Tibial nerve (tissue), 4 donors: ENCODE measurements at regions not wholly inside any gene's neighbourhood (a gene's known extent, or its start where the extent isn't known, plus 50 kb on each side); places are given as distances from the start of the nearest gene placed in this dataset.

Experiments used
- DNase-seq, 2 donors: peaks; one replicate each; pipeline ENCODE4 v3.0.0-alpha.2; 2019; ENCODE audit warnings: low spot score in 2 of 2
- H3K27ac ChIP-seq, 4 donors: fragments of 200-600 bp; sonication (generic) in 3 of 4; one replicate each; pipeline ENCODE4 v1.5.1; 2017 to 2019; ENCODE audit warnings: mild to moderate bottlenecking in 1 of 4
- H3K27me3 ChIP-seq, 2 donors: fragments of 200-600 bp; sonication (generic) in 1 of 2; one replicate each; pipeline versions ENCODE4 v1.5.1 to v1.6.0; 2017 to 2019
- H3K36me3 ChIP-seq, 3 donors: fragments of 200-600 bp; sonication (generic); one replicate each; pipeline ENCODE4 v1.5.1; 2018 to 2019
- H3K4me1 ChIP-seq, 4 donors: fragments of 200-600 bp; sonication (generic) in 3 of 4; one replicate each; pipeline ENCODE4 v1.5.1; 2017 to 2019
- H3K4me3 ChIP-seq, 4 donors: fragments of 200-600 bp; sonication (generic) in 3 of 4; one replicate each; pipeline ENCODE4 v1.5.1; 2017 to 2019; ENCODE audit warnings: mild to moderate bottlenecking in 1 of 4, moderate library complexity in 1 of 4
- H3K9me3 ChIP-seq, 4 donors: fragments of 200-600 bp; sonication (generic) in 3 of 4; one replicate each; pipeline ENCODE4 v1.5.1; 2017 to 2019
- EP300 ChIP-seq, 2 donors: sonication (generic); formaldehyde crosslinking; IDR thresholded peaks; one replicate each; pipeline ENCODE4 v1.6.1; 2017; ENCODE audit warnings: antibody characterized with exemption in 2 of 2, mild to moderate bottlenecking in 1 of 2
- POLR2A ChIP-seq, 2 donors: fragments of 450-650 bp; IDR thresholded peaks; one replicate each; pipeline ENCODE4 v1.6.1; 2017; ENCODE audit warnings: antibody characterized with exemption in 2 of 2, mild to moderate bottlenecking in 2 of 2, moderate library complexity in 2 of 2
- WGBS, 2 donors: methylation state at CpG; one replicate each; pipeline ENCODE4 v1.1.5; 2018; 5-methylcytosine and 5-hydroxymethylcytosine counted together
- TF ChIP-seq, protein P1 (sequence below), 5 experiments: fragments of 200-600 bp in 3 of 5; fragments of 450-650 bp in 2 of 5; sonication (generic) in 3 of 5; IDR thresholded peaks; one replicate each; pipeline ENCODE4 v1.5.1; 2016 to 2019; ENCODE audit warnings: antibody characterized with exemption in 5 of 5, mild to moderate bottlenecking in 3 of 5, moderate library complexity in 2 of 5

DNA sequence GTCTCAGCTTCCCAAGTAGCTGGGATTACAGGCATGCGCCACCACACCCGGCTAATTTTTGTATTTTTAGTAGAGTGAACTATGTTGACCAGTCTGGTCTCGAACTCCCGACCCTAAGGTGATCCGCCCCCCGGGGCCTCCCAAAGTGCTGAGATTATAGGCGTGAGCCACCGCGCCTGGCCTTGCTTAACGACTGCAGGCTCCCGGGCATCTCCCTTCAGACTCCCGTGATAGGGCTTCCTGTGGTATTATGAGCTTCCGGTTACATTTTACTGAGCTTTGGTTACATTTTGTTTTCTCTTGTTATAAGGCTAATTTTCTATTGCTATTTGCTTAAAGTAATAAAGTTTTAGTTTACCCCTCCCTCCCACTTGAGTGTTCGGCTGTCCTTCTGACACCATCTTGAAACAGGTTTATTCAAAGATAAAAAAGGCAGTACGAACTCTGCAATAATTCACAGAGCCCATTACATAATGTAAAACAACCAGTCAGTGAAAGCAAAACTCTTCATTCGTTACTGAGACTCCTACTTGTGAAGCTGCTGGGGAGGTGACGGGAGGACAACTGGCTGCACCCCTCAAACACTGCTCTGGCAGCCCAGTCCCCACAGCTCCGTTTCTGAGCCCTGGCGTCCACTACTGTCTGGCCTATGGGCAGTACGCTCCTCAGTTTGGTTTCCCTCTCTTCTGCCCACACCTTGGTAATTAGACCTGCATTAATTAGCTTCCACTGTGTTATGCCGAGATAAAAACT lies 795.7 kb upstream of the SLIT2 start:
- Histone ChIP-seq H3K9me3 (no peaks in the 10 kb centered on the region), H3K27ac (no peak overlapping the region), H3K36me3 (no peaks in the 10 kb centered on the region), H3K27me3 (no peaks in the 10 kb centered on the region), H3K4me3 (no peak overlapping the region), H3K4me1 (no peaks in the 10 kb centered on the region)
- DNase-seq, result no peak
- WGBS, 2 donors, result 88 to 92% methylated on average over 21 of the region's 21 CpGs
- TF ChIP-seq POLR2A (IDR thresholded peaks at IDR 0.05), result no peak
- TF ChIP-seq EP300 (IDR thresholded peaks at IDR 0.05), result no peak
- TF ChIP-seq, protein P1, sequence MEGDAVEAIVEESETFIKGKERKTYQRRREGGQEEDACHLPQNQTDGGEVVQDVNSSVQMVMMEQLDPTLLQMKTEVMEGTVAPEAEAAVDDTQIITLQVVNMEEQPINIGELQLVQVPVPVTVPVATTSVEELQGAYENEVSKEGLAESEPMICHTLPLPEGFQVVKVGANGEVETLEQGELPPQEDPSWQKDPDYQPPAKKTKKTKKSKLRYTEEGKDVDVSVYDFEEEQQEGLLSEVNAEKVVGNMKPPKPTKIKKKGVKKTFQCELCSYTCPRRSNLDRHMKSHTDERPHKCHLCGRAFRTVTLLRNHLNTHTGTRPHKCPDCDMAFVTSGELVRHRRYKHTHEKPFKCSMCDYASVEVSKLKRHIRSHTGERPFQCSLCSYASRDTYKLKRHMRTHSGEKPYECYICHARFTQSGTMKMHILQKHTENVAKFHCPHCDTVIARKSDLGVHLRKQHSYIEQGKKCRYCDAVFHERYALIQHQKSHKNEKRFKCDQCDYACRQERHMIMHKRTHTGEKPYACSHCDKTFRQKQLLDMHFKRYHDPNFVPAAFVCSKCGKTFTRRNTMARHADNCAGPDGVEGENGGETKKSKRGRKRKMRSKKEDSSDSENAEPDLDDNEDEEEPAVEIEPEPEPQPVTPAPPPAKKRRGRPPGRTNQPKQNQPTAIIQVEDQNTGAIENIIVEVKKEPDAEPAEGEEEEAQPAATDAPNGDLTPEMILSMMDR (IDR thresholded peaks at IDR 0.05), result no peak

DNA sequence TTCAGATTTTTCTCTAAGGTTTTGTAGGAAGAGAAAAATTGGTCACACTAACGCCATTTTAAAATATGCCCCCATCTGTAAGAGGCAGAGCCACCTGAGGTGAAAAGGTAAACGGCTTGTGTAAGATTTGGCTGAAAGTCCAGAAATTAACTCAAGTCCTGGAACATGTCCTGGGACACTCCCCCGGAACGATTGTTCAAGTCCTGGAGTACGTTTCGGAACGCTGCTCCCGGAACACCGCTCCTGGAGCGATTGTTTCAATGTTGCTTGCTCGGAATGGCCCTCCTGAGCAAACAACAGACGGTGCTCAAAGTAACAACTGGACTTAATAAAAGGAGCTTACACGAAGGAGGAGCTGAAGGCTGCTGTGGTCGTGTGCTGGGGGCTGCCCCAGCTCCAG lies 796.5 kb upstream of the SLIT2 start:
- WGBS, 2 donors, result 81 to 87% methylated on average over 14 of the region's 14 CpGs
- Histone ChIP-seq H3K4me1 (no peaks in the 10 kb centered on the region), H3K27ac (no peak overlapping the region), H3K36me3 (no peaks in the 10 kb centered on the region), H3K4me3 (peak overlapping the region in 1 of 4 donors; percentile 13), H3K27me3 (no peaks in the 10 kb centered on the region), H3K9me3 (no peaks in the 10 kb centered on the region)
- TF ChIP-seq EP300 (IDR thresholded peaks at IDR 0.05), result no peak
- TF ChIP-seq, protein P1 (IDR thresholded peaks at IDR 0.05), result no peak
- DNase-seq, result no peak

DNA sequence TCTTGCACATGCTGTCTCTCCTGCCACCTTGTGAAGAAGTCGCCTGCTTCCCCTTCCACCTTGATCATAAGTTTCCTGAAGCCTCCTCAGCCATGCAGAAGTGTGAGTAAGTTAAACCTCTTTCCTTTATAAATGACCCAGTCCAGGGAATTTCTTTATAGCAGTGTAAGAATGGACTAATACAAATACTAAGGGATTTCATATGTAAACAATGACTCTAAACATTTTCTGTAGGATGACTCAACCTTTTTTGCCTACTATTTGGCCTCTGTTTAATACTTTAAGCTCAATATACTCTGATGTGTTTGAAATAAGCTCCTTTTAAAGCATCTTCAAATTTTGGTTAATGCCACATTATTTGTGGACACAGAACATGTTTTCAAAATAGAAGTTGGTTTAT lies 813.5 kb upstream of the SLIT2 start:
- TF ChIP-seq EP300 (IDR thresholded peaks at IDR 0.05) (no peak), POLR2A (IDR thresholded peaks at IDR 0.05) (no peak)
- TF ChIP-seq, protein P1 (IDR thresholded peaks at IDR 0.05), result no peak
- 81 to 96% methylated on average over 1 of the region's 1 CpG for WGBS, 2 donors
- no peaks in the 10 kb centered on the region for H3K27me3 ChIP-seq
- no peak overlapping the region for H3K27ac ChIP-seq
- H3K4me3 ChIP-seq, result no peak overlapping the region
- no peak for DNase-seq
- no peaks in the 10 kb centered on the region for H3K36me3 ChIP-seq
- H3K4me1 ChIP-seq, result no peaks in the 10 kb centered on the region
- H3K9me3 ChIP-seq, result peaks cover 0 to 22% (median 0%) of the 10 kb centered on the region in 4 donors

DNA sequence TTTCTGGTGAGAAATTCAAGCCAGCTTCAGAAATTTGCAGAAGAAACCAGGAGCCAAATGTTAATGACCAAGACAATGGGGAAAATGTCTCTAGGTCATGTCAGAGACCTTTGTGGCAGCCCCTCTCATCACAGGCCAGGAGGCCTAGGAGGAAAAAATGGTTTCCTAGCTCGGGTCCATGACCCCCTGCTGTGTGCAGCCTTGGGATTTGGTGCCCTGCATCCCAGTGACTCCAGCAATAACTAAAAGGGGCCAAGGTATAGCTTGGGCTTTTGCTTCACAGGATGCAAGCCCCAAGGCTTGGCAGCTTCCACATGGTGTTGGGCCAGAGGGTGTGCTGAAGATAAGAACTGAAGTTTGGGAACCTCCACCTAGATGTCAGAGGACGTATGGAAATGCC lies 814.7 kb upstream of the SLIT2 start:
- Histone ChIP-seq H3K4me1 (no peaks in the 10 kb centered on the region), H3K9me3 (peaks cover 0 to 14% (median 0%) of the 10 kb centered on the region in 4 donors), H3K27ac (no peak overlapping the region), H3K4me3 (no peak overlapping the region), H3K27me3 (no peaks in the 10 kb centered on the region), H3K36me3 (no peaks in the 10 kb centered on the region)
- TF ChIP-seq, protein P1 (IDR thresholded peaks at IDR 0.05), result no peak
- TF ChIP-seq EP300 (IDR thresholded peaks at IDR 0.05) (no peak), POLR2A (IDR thresholded peaks at IDR 0.05) (no peak)
- 53 to 64% methylated on average over 2 of the region's 2 CpGs for WGBS, 2 donors
- DNase-seq, result no peak

DNA sequence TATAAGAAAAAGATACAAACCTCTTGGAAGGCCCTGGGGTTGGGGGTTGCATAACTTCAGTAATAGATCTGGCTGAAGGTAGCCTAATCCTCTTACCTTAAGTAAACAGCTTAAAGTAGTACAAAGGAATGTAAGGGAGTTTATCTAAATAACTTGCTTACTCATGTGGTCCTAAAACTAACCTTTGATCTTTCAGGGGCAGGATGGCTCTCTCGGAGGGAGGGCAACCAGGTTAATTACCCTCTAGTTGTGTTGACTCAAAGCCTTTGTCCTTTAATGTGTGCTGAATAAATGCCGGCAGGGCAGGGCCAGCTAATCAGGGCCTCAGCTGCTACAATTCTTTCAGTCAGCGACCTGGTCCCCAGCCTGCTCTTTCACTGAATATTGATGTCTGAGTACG lies 822.0 kb upstream of the SLIT2 start:
- TF ChIP-seq POLR2A (IDR thresholded peaks at IDR 0.05), result no peak

More for the DNA sequence above, 822.0 kb upstream of the SLIT2 start:
- Histone ChIP-seq H3K27ac (no peak overlapping the region), H3K4me3 (no peak overlapping the region), H3K9me3 (peaks cover 0 to 27% (median 0%) of the 10 kb centered on the region in 4 donors), H3K27me3 (no peaks in the 10 kb centered on the region), H3K4me1 (no peaks in the 10 kb centered on the region), H3K36me3 (no peaks in the 10 kb centered on the region)
- no peak for DNase-seq
- 39 to 41% methylated on average over 4 of the region's 4 CpGs for WGBS, 2 donors
